GM10266 (cell line): ENCODE measurements at regions not wholly inside any gene's neighbourhood (a gene's known extent, or its start where the extent isn't known, plus 50 kb on each side); places are given as distances from the start of the nearest gene placed in this dataset.
A peak's percentile ranks its signal among the peaks of the same experiment; 100 is the strongest.

Source experiments
- DNase-seq: peaks from one replicate; pipeline ENCODE4 v3.0.0; 2012; ENCODE audit errors: extremely low spot score
- TF ChIP-seq, protein P1 (sequence below): IDR thresholded peaks from 2 replicates; pipeline ENCODE4 v1.5.1; 2012; ENCODE audit warnings: mild to moderate bottlenecking, low read depth; ENCODE audit not compliant: control insufficient read depth, insufficient read depth; ENCODE audit errors: missing control alignments

DNA sequence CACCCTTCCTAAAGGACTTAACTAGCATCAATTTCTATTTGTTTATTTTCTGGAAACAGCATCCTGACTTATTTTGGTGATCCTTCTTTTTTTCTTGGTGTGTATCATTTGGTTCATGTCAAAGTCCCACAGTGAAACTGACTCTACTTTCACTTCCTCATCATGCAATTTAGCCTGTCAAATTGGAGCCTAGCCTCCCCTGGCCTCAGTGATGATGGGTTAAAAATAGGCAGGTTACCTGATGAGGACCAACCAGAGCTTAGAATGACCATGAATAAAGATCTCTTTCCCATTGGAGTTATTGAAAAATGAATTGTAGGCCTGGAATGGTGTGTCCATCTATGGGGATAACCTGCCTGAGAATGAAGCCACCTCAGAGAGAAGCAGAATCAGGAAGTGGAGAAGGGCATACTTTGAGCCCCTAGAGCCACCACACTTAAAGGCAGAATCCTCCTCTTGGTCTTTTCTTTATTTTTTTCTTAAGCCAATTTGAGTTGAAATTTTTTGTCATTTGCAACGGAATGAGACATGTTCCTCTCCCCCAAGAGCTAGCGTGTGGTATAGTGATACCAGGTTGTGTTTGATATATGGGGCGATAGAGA lies 105.6 kb downstream of the BTBD3 start:
- TF ChIP-seq, protein P1, sequence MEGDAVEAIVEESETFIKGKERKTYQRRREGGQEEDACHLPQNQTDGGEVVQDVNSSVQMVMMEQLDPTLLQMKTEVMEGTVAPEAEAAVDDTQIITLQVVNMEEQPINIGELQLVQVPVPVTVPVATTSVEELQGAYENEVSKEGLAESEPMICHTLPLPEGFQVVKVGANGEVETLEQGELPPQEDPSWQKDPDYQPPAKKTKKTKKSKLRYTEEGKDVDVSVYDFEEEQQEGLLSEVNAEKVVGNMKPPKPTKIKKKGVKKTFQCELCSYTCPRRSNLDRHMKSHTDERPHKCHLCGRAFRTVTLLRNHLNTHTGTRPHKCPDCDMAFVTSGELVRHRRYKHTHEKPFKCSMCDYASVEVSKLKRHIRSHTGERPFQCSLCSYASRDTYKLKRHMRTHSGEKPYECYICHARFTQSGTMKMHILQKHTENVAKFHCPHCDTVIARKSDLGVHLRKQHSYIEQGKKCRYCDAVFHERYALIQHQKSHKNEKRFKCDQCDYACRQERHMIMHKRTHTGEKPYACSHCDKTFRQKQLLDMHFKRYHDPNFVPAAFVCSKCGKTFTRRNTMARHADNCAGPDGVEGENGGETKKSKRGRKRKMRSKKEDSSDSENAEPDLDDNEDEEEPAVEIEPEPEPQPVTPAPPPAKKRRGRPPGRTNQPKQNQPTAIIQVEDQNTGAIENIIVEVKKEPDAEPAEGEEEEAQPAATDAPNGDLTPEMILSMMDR, result no peak
- DNase-seq, result peak; percentile 9

DNA sequence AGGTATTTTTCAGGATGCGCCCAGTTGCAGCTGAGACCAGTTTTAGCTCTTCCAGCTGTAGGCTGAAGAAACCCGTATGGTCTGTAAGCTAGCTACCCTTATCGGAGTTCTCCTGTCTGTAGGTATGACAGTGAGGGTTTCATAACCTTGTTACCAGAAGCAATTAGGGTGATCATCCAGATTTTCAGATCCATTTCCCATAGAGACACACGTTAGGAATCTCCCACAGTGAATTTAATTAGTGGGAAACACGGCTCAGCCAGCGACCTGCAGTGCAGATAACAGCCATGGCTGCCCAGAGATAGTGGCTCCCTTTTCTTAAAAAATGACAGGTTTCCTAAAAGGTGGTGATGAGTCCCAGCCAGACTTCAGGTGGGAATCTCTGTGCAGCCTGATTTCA lies 111.1 kb downstream of the BTBD3 start:
- DNase-seq, result no peak
- TF ChIP-seq, protein P1, result no peak

DNA sequence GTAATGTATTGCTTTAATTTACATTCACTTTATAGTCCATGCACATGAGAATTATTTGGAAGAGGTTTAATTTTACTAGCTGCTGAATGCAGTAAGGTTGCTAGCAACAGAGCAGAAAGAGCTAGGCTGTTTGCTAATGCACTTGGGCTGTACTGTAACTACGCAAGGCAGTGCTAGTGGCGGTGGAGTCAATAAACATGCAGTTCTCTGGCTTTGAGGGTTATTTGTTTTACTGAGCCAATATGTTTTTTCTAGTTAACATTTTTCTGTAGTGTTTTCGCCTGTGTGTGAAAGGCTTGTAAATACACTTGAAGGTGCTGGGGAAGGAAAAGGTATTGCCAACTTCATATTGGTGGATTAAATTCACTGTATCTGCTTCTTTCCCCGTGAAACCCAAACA lies 112.8 kb downstream of the BTBD3 start:
- DNase-seq, result no peak
- TF ChIP-seq, protein P1, result no peak

DNA sequence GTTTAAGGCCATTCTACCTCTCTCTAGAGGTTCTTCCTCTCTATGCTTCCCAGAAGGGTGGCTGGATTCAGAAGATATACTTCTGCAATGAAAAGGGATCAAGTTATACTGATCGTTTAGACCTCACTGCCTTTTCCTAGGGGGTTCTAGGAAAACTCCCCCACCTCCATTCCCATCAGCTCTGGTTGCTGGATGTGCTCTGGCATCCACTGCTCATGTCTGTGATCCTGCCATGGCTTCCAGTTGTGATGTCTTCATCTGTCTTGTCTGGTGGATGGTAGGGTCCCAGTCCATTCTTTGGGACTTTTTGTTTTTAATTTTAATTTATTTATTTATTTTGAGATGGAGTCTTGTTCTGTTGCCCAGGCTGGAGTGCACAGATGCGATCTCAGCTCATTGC lies 118.4 kb downstream of the BTBD3 start:
- TF ChIP-seq, protein P1, result no peak
- DNase-seq, result no peak

DNA sequence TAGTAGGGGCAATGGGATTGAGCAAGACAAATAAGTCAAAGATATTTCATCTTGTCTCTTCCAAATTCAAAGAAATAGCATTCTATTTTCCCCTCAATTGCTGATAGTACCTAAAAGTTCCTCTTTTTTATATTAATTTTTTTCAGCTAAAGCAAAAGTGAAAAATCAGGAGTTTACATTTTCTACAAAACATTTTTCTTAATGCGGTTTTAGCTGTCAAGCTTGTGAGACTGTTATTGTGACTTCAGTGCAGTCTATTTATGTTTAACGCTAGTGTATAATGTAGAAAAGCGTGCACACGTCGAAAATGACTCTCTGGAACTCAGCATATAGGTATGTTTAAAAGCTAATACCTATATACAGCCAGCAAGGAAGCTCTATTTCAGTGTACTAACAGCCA lies 119.8 kb downstream of the BTBD3 start:
- TF ChIP-seq, protein P1, result no peak
- no peak for DNase-seq

DNA sequence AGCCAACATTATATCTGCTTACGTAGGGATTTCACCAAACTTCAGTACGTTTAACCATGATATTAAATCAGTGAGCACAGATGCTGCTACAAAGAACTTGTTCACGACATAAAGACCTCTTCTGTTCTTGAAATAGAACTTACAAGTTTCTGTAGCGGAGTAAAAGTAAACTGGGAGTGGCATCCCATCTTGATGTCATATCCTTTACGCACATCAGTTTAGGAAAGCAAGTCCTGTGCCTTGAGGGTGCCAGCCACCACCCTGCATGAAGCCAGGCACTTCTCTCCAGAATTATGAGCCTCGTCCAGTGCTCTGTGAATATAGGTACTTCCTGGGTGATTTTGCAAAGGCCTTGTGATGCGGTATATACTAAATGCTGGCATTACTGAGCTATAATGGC lies 122.6 kb downstream of the BTBD3 start:
- TF ChIP-seq, protein P1, result no peak
- DNase-seq, result no peak

DNA sequence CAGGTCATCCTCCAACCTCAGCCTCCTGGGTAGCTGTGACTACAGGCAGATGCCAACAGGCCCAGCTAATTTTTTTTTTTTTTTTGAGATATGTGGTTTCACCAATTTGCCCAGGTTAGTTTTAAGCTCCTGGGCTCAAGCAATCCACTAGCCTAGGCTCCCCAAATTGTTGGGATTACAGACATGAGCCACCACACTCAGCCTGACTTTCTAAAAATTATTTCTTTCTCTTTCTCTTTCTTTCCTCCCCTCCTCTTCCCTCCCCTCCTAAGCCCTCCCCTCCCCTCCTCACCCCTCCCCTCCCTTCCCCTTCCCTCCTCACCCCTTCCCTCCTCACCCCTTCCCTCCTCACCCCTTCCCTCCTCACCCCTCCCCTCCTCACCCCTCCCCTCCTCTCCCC lies 127.3 kb downstream of the BTBD3 start:
- TF ChIP-seq, protein P1, result no peak
- DNase-seq, result no peak
